Esophagus muscularis mucosa (tissue), 3 donors: ENCODE measurements at regions not wholly inside any gene's neighbourhood (a gene's known extent, or its start where the extent isn't known, plus 50 kb on each side); places are given as distances from the start of the nearest gene placed in this dataset.

Source experiments
- CTCF ChIP-seq, 3 experiments: fragments of 200-600 bp in 2 of 3; fragments of 450-650 bp in 1 of 3; sonication (generic) in 2 of 3; IDR thresholded peaks; one replicate each; pipeline ENCODE4 v1.5.1; 2017 to 2019; ENCODE audit warnings: antibody characterized with exemption in 3 of 3, mild to moderate bottlenecking in 2 of 3, moderate library complexity in 1 of 3
- POLR2A ChIP-seq: fragments of 450-650 bp; IDR thresholded peaks from one replicate; pipeline ENCODE4 v1.6.1; 2017; ENCODE audit warnings: antibody characterized with exemption, moderate library complexity, mild to moderate bottlenecking, low read depth
- POLR2AphosphoS5 ChIP-seq, 2 donors: sonication (generic); formaldehyde crosslinking; IDR thresholded peaks; one replicate each; pipeline ENCODE4 v1.6.1; 2017; ENCODE audit warnings: antibody characterized with exemption in 2 of 2

- TF ChIP-seq POLR2A: no peak
- no peak for TF ChIP-seq CTCF (IDR thresholded peaks at IDR 0.05)
- no peak for TF ChIP-seq POLR2AphosphoS5 (IDR thresholded peaks at IDR 0.05)
These were observed 69.0 kb upstream of the LPP start for GRCh38 chr3:188084752-188085583.
